C4-2B (cell line): ENCODE measurements at regions not wholly inside any gene's neighbourhood (a gene's known extent, or its start where the extent isn't known, plus 50 kb on each side); places are given as distances from the start of the nearest gene placed in this dataset.

Experiments used
- H3K27ac ChIP-seq: fragments of 450-650 bp; 2 replicates; pipeline ENCODE4 v1.5.1; 2017
- ZFX ChIP-seq: fragments of 450-650 bp; IDR thresholded peaks from 2 replicates; pipeline ENCODE4 v1.6.1; 2017
- TF ChIP-seq, protein P1 (sequence below): fragments of 450-650 bp; conservative IDR thresholded peaks from 2 replicates; pipeline ENCODE4 v1.5.1; 2017; ENCODE audit warnings: mild to moderate bottlenecking

DNA sequence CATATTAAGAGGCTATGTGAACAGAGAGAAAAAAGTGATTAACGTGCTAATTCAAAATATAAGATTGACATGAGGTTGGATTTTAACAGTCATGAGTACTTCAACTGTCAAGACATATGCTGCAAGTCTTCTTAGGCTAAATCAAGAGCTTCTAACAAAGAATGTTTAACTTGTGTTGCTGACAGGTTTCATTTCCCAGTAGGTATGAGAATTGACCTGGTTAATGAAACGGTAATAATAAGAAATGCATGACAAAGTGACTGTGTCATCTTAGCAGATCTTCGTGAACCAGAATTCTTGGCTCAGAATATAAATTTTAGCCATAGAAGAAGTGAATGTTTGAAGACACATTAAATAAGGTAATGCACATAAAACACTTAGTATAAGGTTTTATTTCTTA is 132.6 kb upstream of the PTGFR start:
- H3K27ac ChIP-seq, result no peak overlapping the region
- TF ChIP-seq, protein P1, sequence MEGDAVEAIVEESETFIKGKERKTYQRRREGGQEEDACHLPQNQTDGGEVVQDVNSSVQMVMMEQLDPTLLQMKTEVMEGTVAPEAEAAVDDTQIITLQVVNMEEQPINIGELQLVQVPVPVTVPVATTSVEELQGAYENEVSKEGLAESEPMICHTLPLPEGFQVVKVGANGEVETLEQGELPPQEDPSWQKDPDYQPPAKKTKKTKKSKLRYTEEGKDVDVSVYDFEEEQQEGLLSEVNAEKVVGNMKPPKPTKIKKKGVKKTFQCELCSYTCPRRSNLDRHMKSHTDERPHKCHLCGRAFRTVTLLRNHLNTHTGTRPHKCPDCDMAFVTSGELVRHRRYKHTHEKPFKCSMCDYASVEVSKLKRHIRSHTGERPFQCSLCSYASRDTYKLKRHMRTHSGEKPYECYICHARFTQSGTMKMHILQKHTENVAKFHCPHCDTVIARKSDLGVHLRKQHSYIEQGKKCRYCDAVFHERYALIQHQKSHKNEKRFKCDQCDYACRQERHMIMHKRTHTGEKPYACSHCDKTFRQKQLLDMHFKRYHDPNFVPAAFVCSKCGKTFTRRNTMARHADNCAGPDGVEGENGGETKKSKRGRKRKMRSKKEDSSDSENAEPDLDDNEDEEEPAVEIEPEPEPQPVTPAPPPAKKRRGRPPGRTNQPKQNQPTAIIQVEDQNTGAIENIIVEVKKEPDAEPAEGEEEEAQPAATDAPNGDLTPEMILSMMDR, result no peak
- TF ChIP-seq ZFX, result no peak

DNA sequence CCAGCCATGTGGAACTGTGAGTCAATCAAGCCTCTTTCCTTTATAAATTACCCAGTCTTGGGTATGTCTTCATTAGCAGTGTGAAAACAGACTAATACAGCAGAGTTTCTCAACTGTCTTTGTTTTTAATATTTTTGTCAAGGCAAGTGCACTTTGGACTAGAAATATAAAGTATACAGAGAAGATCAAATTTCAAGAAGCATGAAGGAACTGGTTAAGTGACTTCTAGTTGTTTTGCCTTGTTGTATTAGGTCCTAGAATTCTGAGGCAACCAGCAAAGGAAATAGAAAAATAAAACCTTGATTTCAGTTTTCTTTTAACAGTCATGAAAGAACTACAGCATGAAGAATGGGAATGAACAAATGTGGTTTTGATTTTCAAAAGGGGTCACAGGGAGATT is 131.1 kb upstream of the PTGFR start:
- TF ChIP-seq, protein P1, result no peak
- no peak for TF ChIP-seq ZFX
- H3K27ac ChIP-seq, result no peak overlapping the region

DNA sequence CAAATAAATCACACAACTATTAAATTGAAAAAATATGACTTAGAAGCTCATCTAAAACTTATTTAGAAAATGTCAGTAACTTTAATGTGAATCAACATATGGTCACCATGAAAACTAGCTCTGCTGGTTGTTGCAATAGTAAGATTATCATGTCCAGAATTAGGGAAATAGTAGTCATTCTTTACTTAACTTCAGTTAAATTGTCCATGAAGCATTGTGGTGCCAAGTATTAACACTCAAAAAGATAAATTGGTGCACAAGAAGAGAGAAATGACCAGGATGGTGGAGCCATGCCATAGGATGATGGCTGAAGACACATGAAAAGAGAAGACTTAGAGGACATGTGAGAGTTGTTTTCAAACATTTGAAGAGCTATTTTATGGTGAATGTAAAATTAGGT is 130.2 kb upstream of the PTGFR start:
- no peak overlapping the region for H3K27ac ChIP-seq

DNA sequence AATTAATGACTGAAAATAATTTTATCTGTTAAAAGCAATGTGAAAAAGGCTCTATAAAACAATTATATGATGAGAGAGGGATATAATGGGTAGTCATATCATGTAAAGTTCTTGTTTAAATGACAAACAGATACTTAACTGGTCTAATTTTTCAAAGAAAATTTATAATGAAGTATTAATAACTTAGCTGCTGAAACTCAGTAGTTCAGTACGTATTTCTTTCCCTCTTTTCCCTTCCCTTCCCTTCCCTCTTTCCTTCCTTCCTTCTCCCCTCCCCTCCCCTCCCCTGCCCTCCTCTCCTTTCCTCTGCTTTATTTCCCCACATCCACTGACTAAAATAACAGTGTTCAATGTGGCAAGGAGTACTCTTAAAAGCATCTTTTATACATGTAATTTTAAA is 123.1 kb upstream of the PTGFR start:
- no peak overlapping the region for H3K27ac ChIP-seq
- TF ChIP-seq, protein P1, result no peak
- no peak for TF ChIP-seq ZFX

More for the DNA sequence above, 130.2 kb upstream of the PTGFR start:
- TF ChIP-seq, protein P1, result no peak
- no peak for TF ChIP-seq ZFX

DNA sequence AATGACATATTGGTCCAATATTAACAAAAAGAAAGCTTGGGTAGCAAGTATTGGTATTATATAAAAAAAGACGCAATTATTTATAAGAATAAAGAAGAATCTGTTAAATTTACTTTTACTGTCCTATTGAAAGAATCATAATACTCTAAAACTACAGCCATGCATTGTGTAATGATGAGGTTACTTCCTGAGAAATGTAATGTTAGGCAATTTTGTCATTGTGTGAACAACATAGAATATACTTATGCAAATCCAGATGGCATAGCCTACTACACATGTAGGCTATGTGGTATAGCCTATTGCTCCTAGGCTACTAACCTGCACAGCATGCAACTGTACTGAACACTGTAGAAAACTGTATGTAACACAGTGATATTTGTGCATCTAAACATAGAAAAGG is 121.2 kb upstream of the PTGFR start:
- no peak overlapping the region for H3K27ac ChIP-seq
- TF ChIP-seq, protein P1, result no peak
- no peak for TF ChIP-seq ZFX

DNA sequence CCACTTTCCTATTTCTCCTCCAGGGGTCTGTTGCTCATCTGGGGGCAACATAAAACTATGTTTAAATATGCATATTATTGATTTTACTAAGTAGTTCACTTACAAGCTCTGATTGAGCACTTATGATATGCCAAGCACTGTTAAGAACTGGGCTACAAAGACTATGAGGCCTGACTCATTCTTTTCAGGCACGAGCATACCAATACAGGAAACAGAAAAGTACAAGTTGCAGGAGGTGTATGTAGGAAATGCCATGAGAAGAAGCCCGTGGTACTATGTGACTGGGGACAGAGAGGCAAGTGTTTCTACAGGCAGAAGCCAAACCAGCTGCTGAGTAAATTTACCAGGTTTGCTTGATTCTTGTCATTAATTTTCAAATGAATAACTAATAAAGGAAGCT is 120.4 kb upstream of the PTGFR start:
- H3K27ac ChIP-seq, result no peak overlapping the region
- no peak for TF ChIP-seq ZFX
- TF ChIP-seq, protein P1, result no peak; the same call in 1 of the 2 replicates

DNA sequence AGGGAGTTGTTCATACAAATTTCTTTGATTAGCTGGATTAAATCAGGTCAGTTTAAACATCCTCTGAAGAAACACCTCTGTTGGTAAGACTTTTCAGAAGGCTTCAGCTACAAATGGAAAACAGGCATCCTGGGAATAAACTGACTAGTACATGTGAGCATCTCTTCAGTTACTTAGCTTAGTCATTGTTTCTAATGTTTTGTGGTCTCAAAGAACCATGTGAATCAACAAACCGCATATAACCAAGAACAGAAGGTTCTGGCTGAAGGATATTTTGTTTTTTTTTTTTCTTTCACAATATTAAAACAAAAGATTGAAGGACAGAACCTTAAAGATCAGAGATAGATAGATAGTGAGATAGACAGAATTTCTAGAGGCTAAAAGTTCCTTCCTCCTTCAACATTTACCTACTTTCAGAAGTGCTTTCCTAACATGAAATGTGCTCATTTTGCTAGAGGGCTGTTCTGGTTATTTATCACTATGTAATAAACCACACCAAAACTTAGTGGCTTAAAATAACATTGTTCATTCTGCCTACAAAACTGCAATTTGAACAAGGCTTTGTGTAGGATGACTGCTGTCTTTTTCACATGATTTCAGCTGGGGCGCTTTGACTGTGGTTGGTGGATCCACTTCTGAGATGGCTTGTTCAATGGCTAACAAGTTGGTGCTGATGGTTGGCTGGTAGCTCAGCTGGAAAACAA is 119.8 kb upstream of the PTGFR start:
- no peak overlapping the region; the same call in 1 of the 2 replicates for H3K27ac ChIP-seq
- TF ChIP-seq ZFX, result no peak
- TF ChIP-seq, protein P1, result no peak
